GM18873 (cell line): ENCODE measurements at regions not wholly inside any gene's neighbourhood (a gene's known extent, or its start where the extent isn't known, plus 50 kb on each side); places are given as distances from the start of the nearest gene placed in this dataset.

Experiments
- ATAC-seq: cut with Tn5 transposase; IDR thresholded peaks from one replicate; pipeline ENCODE4 v1.9.1; 2021; ENCODE audit warnings: mild to moderate bottlenecking, moderate library complexity, moderate number of reproducible peaks; ENCODE audit not compliant: unreplicated experiment, low FRiP score

DNA sequence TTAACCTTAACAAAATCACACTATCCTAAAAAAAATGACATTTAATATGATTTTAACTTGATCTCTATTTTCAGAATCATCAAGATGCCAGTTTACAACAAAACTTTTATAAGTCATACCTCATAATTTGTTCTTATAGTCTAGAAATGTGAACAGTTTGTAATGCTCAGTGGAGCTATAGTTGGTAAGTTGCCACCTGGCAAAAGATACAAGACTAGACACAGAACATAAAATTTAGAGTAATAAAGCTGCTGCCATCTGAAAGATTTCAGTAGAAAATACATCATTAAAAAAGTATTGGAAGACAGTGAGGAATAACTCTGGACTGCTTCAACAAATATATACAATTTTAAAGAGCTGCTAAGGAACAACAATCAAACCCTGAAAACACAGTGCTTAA lies 233.8 kb downstream of the GABRG2 start:
- no peak for ATAC-seq

GRCh38 chr5:162323466-162323865 lies 255.9 kb downstream of the GABRG2 start:
- no peak for ATAC-seq

DNA sequence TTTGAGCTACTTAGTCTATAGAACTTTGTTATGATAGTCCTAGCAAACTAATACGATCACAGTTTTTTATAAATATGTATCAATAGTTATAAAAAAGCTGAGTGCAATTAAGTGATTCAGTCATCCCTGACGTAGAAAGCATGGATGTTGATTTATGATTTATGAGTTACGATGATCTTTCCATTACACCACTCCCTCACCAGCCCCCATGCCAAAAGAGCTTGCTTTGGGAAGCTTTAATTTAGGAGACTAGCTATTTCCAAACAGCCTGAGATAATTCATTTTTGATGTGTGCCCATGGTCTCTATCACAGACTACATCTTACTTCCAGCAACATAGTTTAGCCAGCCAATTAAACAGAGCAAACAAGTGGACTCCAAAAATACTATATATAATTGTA lies 256.8 kb downstream of the GABRG2 start:
- no peak for ATAC-seq

- no peak for ATAC-seq
Measured at GRCh38 chr5:162325143-162325727, 257.7 kb downstream of the GABRG2 start.

DNA sequence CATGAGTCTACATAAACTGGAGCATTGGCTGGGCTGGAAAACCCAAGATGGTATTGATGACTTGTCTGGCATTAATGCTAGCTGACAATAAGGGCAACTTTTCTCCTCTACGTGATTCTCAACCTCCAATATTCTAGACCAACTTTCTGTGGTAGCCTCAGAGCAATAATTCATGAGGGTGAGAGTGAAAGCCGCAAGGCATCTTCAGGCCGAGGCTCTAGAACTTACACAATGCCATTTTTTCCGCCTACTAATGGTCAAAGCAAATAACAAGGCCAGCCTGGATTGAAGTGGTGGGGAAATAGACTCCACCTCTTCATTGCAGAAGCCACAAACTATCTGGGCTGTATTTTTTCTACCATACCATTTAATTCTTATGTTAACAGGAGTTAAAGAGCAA lies 267.4 kb downstream of the GABRG2 start:
- ATAC-seq, result no peak

GRCh38 chr5:162360373-162360931 lies 292.9 kb downstream of the GABRG2 start:
- ATAC-seq, result no peak

DNA sequence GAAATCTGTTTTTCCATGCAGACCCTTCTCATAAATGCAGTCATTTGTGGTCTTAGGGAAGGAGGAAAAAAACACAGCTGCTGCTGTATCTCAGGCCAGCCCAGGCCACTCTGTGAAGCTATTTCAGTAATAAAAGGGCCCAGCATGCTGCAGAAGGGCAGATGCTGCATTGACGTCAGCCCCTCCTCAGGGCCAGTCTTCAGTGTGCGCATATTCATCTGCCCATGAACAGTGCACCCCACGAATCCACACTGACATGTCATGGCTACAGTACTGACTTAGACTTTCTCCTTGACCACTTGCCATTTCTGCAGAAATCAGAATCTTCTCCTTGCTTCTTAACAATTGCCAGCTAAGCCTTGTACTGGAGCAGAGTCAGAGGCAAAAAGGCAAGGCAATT lies 304.7 kb downstream of the GABRG2 start:
- ATAC-seq, result no peak

DNA sequence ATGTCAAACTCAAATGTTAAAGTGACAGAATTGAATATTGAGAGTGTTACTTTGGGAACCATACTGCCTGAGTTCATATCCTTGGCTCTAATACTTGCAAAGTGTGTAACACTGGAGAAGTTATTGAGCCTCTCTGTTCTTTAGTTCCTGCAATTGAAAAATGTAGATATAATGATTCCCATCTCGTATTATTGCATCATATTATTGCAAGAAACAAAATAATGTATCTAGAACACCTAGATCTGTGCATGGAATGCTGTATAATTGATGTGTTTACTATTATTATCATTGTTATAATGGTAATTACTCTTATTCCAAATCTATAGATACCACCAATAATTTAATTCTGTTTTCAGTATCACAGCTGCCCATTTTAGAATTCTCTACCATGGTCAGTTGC lies 310.3 kb downstream of the GABRG2 start:
- ATAC-seq, result no peak

DNA sequence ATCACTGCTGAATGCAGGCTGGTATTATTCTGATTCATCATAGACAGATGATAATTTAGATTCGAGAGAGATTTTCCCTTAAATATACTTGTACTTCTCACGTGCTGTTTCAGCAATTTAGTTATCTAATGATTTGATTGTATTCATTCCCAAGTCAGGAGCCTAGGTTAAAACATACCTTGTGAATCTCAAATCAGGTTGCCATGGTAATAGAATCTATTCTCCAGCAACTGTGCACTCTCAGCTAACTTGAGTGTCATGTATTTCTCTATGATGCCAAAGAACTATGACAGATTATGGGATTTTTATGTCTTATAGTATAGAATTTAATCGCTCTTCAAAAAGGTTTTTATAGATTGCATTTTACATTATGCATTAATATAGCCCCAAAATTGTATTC lies 315.3 kb downstream of the GABRG2 start:
- no peak for ATAC-seq

DNA sequence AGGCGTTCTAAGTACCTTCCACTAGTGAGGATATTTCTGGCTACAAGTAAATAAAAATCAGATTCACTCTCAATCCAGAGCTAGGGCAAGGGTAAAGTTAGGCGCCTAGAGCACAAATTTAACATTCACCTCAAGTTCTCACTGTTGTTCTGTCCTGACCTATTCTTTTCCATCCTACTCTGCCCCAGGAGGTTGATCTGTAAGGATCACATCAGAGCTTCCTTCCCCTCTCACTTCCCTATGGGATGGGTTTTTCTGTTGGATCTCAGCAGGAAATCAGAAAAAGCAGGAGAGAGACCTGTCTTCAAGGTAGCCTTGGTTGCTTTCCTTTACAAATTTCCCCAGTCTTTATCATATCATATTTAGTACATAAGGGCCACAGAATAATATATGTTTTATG lies 316.7 kb downstream of the GABRG2 start:
- no peak for ATAC-seq

DNA sequence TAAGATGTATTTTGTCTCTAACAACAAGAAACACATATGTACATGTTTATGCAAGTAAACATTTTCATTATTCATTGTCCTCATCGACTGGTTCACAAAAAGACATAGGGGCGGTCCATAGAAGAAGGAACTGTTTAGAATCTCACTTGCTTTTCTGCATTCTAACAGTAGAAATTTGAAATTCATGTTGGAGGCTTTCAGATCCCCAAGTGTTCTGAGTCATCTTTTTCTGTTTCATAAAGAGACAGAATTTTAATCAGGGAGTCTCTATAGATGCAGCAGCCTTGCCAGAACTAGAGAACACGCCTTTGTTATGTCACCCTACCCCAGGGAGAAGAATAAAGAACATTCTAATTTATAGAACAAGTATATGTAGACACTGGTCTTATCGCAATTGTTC lies 324.3 kb downstream of the GABRG2 start:
- no peak for ATAC-seq

GRCh38 chr5:162392336-162392735 lies 324.8 kb downstream of the GABRG2 start:
- ATAC-seq, result no peak

GRCh38 chr5:162393534-162393933 lies 326.0 kb downstream of the GABRG2 start:
- no peak for ATAC-seq

- ATAC-seq, result no peak
Measured at GRCh38 chr5:162407614-162408013, 340.0 kb downstream of the GABRG2 start.

- ATAC-seq, result no peak
Measured at GRCh38 chr5:162410365-162410764, 342.8 kb downstream of the GABRG2 start.

DNA sequence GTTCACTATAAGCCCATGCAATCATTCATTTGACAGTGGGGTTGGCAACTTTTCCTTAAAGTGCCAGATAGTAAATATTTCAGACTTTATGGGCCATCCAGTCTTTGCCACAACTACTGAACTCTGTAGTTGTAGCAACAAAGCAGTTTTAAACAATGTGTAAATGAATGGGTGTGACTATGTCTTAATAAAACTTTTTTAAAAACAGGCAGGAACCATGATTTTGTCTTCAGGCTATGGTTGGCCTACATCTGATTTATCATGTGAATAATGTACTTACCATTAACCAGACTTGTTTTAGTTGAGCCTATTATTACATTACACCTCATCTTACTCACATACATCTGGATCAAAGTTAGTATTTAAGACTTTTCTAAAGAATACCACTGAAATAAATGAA lies 361.6 kb downstream of the GABRG2 start:
- ATAC-seq, result no peak

DNA sequence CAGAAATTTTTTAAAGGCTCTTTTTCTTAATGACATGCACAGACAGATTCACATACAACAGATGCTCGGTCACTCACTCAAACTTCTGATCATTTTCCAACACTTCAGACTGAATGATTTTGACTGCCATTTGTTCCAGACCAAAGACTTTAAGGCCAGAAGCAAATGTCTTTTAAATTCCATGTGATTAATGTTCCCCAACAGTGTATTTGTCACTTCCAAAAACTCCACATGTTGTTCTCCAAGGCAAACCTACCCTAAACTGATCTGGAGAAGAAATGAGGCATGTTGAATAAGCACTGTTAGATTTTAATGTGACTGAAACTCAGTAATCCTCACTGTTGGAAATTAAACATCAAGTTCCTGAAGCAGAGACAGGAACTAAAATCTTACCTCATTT lies 366.7 kb downstream of the GABRG2 start:
- no peak for ATAC-seq

- no peak for ATAC-seq
Measured at GRCh38 chr5:162436055-162436454, 368.5 kb downstream of the GABRG2 start.

DNA sequence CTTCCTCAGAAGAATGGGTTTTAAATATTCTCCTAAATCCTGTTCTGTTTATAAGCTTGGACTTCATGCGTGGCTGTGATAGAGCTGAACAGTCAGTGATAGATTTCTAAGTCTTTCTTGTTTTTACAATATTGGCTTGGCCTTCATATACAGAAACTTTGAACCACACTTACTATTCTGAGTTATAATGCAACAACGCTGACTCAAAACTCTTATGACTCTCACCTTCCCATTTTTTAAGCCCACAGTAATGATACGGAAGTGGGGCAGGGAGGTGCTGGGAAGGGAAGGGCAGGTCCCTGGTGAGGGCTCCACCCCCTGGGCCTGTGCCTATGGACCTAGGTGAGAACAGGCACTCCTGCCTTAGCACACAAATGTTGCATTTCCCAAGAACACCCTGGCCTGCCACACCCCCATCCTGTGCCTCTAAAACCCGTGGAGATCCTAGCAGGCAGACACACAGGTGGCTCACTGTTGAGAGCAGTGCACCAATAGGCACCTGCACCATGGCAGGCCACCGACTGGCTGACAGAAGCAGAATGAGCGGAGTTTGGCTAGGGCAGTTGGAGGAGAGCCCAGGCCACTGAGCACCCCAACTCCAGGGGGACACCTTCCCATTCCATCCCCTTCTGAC lies 376.7 kb downstream of the GABRG2 start:
- ATAC-seq, result no peak

DNA sequence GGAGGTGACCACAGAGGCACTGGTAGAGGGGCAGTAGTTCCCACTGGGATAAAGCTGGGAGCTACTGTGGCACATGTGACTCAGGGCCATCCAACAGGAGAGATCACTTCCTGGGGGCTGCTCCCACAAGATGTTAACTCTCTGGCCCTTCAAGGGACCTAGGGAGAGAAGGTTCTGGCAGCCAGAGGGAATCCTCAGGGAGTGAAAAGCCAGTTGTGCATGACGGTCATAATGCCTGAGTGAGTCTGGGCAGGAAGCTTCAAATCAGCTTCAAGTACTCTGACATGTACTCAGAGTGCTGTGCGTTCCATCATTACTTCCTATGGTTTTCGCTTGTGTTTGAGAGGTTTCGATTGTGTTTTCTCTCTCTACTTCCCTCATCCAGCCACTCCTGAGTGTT lies 388.5 kb downstream of the GABRG2 start:
- no peak for ATAC-seq

- no peak for ATAC-seq
Measured at GRCh38 chr5:162466011-162466410, 398.4 kb downstream of the GABRG2 start.

DNA sequence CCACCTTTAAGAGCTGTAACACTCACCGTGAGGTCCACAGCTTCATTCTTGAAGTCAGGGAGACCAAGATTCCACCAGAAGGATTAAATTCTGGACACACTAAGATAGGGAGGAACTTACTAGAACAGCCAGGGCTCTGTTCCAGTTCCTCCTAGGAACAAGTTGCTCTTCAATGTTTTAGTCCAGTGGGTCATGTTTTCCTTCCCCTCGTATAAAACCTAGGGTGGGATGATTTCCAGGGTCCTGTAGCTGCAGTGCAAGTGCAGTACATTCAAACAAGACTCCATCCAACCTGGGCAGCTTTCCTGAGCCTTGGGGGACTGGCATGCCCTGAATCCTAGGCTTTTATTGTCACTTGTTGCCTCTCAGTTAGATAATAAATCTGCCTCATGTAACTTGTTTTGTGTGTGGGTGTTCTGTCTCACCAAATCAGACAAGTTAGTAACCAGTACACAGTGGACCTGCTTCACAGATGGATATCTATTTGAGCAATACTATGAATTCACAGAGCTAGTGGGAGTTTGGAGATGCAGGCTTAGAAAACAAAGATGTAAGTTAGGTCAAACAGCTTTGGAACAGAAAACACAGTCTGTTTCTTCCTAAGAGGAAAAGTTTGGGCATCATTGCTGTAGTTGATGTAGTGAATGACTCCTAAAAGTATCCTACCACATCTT lies 405.6 kb downstream of the GABRG2 start:
- ATAC-seq, result no peak
